ENCODE measurements at regions not wholly inside any gene's neighbourhood (a gene's known extent, or its start where the extent isn't known, plus 50 kb on each side); places are given as distances from the start of the nearest gene placed in this dataset.

GRCh38 chr11:92794783-92795182, 174.7 kb upstream of the MTNR1B start:
- TF ChIP-seq CTCF (IDR thresholded peaks at IDR 0.05) (no peak), POLR2AphosphoS5 (IDR thresholded peaks at IDR 0.05) (no peak)

Data from transverse colon (tissue), 4 donors.